Spleen (tissue), 7 donors: ENCODE measurements at regions not wholly inside any gene's neighbourhood (a gene's known extent, or its start where the extent isn't known, plus 50 kb on each side); places are given as distances from the start of the nearest gene placed in this dataset.

Experiments
- CTCF ChIP-seq, 11 experiments: fragments of 200-600 bp in 7 of 11; fragments of 450-650 bp in 4 of 11; sonication (generic) in 4 of 11; IDR thresholded peaks in 8 of 11; conservative IDR thresholded peaks in 3 of 11; 1 replicate in 7 of 11; 2 replicates in 4 of 11; pipeline versions ENCODE4 v1.4.0 to v1.8.0; 2016 to 2021; ENCODE audit warnings: antibody characterized with exemption in 11 of 11, inconsistent platforms in 4 of 11, mild to moderate bottlenecking in 1 of 11
- POLR2A ChIP-seq, 3 donors: fragments of 450-650 bp; IDR thresholded peaks; one replicate each; pipeline ENCODE4 v1.5.1; 2017; ENCODE audit warnings: antibody characterized with exemption in 3 of 3, mild to moderate bottlenecking in 1 of 3
- donor health status: DM: no; HTN: no; CAD: no; lungs with moderate emphysema.
- donor health status: DM: no; HTN: no; CAD: no.
- donor health status: DM: no; HTN: no; CAD: no.

- TF ChIP-seq CTCF (IDR thresholded peaks at IDR 0.05 in 8 of 11, conservative IDR thresholded peaks at IDR 0.05 in 3 of 11) = no peak
- no peak for TF ChIP-seq POLR2A (IDR thresholded peaks at IDR 0.05)
Observed at GRCh38 chr4:137063961-137064360, 468.3 kb downstream of the PCDH18 start.
